HT-29 (cell line): ENCODE measurements at regions not wholly inside any gene's neighbourhood (a gene's known extent, or its start where the extent isn't known, plus 50 kb on each side); places are given as distances from the start of the nearest gene placed in this dataset.

Source experiments
- DNase-seq: peaks from one replicate; pipeline ENCODE4 v3.0.0-alpha.2; 2015; ENCODE audit warnings: low spot score

GRCh38 chr14:101499513-101499912 lies 61.8 kb upstream of the DIO3 start:
- DNase-seq, result no peak

- no peak for DNase-seq
These were observed 61.2 kb upstream of the DIO3 start for GRCh38 chr14:101500061-101500460.

- no peak for DNase-seq
These were observed 60.6 kb upstream of the DIO3 start for GRCh38 chr14:101500681-101501080.

- DNase-seq, result no peak
These were observed 60.0 kb upstream of the DIO3 start for GRCh38 chr14:101501341-101501740.

GRCh38 chr14:101501858-101502615 lies 59.3 kb upstream of the DIO3 start:
- DNase-seq, result no peak

- DNase-seq, result no peak
These were observed 58.4 kb upstream of the DIO3 start for GRCh38 chr14:101502761-101503392.

- no peak for DNase-seq
These were observed 57.7 kb upstream of the DIO3 start for GRCh38 chr14:101503431-101504095.

GRCh38 chr14:101504096-101504948 lies 57.0 kb upstream of the DIO3 start:
- DNase-seq, result no peak

GRCh38 chr14:101505236-101505970 lies 55.9 kb upstream of the DIO3 start:
- DNase-seq, result no peak

GRCh38 chr14:101506211-101506925 lies 54.9 kb upstream of the DIO3 start:
- DNase-seq, result no peak

- no peak for DNase-seq
These were observed 54.1 kb upstream of the DIO3 start for GRCh38 chr14:101506926-101507835.

GRCh38 chr14:101507836-101508150 lies 53.5 kb upstream of the DIO3 start:
- no peak for DNase-seq

- DNase-seq, result no peak
These were observed 52.9 kb upstream of the DIO3 start for GRCh38 chr14:101508196-101508947.

GRCh38 chr14:101508948-101509729 lies 52.2 kb upstream of the DIO3 start:
- DNase-seq, result no peak

GRCh38 chr14:101509730-101510371 lies 51.4 kb upstream of the DIO3 start:
- DNase-seq, result no peak

- DNase-seq, result no peak
These were observed 50.1 kb upstream of the DIO3 start for GRCh38 chr14:101511199-101511598.
